Caco-2 (cell line): ENCODE measurements at regions not wholly inside any gene's neighbourhood (a gene's known extent, or its start where the extent isn't known, plus 50 kb on each side); places are given as distances from the start of the nearest gene placed in this dataset.
A peak's percentile ranks its signal among the peaks of the same experiment; 100 is the strongest.

Experiments used
- BruUV-seq: library from RNA; stranded (reverse); fragments of 400-500 nt; replicated peaks from 2 replicates; lab custom pipeline; 2021; lab: Mats Ljungman, UMichigan
- CTCF ChIA-PET: fragments of 300-600 bp; sonication (Branson Sonifier 250); formaldehyde crosslinking; loops from one replicate; lab custom pipeline; 2022; ENCODE audit warnings: antibody characterized with exemption; lab: Charles Lee
- POLR2A ChIA-PET: fragments of 300-600 bp; sonication (Branson Sonifier 250); formaldehyde crosslinking; loops from one replicate; lab custom pipeline; 2022; ENCODE audit warnings: antibody characterized with exemption; lab: Charles Lee
- DNase-seq, 2 experiments: peaks; one replicate each; pipeline versions ENCODE4 v3.0.0 to v3.0.0-alpha.2; 2020 to 2022
- H3K27me3 ChIP-seq: replicated peaks from 2 replicates; pipeline ENCODE4 v1.6.0; 2011; ENCODE audit warnings: low read length; ENCODE audit not compliant: control insufficient read depth, insufficient read depth
- H3K36me3 ChIP-seq: 2 replicates; pipeline ENCODE4 v1.5.1; 2011; ENCODE audit warnings: low read length; ENCODE audit not compliant: control insufficient read depth, insufficient read depth
- H3K4me1 ChIP-seq: fragments of 250-450 bp; sonication (Bioruptor Pico); 2 replicates; pipeline ENCODE4 v1.5.1; 2020; ENCODE audit warnings: mild to moderate bottlenecking
- H3K4me3 ChIP-seq: 2 replicates; pipeline ENCODE4 v1.5.1; 2011; ENCODE audit warnings: low read depth, mild to moderate bottlenecking, control low read depth, low read length
- H3K9me3 ChIP-seq: fragments of 250-450 bp; sonication (Bioruptor Pico); 2 replicates; pipeline ENCODE4 v1.5.1; 2020; ENCODE audit warnings: mild to moderate bottlenecking, moderate library complexity
- H3K27ac Mint-ChIP-seq: one replicate; pipeline ENCODE4 v1.8.0; 2022; ENCODE audit warnings: mixed read lengths; ENCODE audit not compliant: unreplicated experiment
- H3K27me3 Mint-ChIP-seq: one replicate; pipeline ENCODE4 v1.8.0; 2022; ENCODE audit warnings: mixed read lengths; ENCODE audit not compliant: insufficient read depth, unreplicated experiment
- H3K36me3 Mint-ChIP-seq: one replicate; pipeline ENCODE4 v1.8.0; 2022; ENCODE audit warnings: mild to moderate bottlenecking, mixed read lengths; ENCODE audit not compliant: insufficient read depth, unreplicated experiment
- H3K4me1 Mint-ChIP-seq: one replicate; pipeline ENCODE4 v1.8.0; 2022; ENCODE audit warnings: low read depth, mixed read lengths; ENCODE audit not compliant: unreplicated experiment
- H3K4me3 Mint-ChIP-seq: one replicate; pipeline ENCODE4 v1.8.0; 2022; ENCODE audit warnings: mild to moderate bottlenecking, moderate library complexity, mixed read lengths; ENCODE audit not compliant: unreplicated experiment
- H3K9me3 Mint-ChIP-seq: one replicate; pipeline ENCODE4 v1.8.0; 2022; ENCODE audit warnings: mixed read lengths; ENCODE audit not compliant: unreplicated experiment
- CTCF ChIP-seq, 2 experiments: fragments of 200-600 bp in 1 of 2; IDR thresholded peaks; 1 replicate in 1 of 2; 2 replicates in 1 of 2; pipeline versions ENCODE4 v1.5.1 to v1.8.0; 2011 to 2022; ENCODE audit warnings: antibody characterized with exemption in 1 of 2, control low read depth in 1 of 2, inconsistent platforms in 1 of 2, low read depth in 1 of 2, low read length in 1 of 2, mild to moderate bottlenecking in 1 of 2, moderate library complexity in 1 of 2; ENCODE audit not compliant: insufficient read depth in 1 of 2, severe bottlenecking in 1 of 2, unreplicated experiment in 1 of 2
- intact Hi-C: fragments of 100-400 bp; cut with micrococcal nuclease; formaldehyde crosslinking; loops from one replicate; pipeline ENCODE4 v1.10.0; 2022; ENCODE audit not compliant: unreplicated experiment

DNA sequence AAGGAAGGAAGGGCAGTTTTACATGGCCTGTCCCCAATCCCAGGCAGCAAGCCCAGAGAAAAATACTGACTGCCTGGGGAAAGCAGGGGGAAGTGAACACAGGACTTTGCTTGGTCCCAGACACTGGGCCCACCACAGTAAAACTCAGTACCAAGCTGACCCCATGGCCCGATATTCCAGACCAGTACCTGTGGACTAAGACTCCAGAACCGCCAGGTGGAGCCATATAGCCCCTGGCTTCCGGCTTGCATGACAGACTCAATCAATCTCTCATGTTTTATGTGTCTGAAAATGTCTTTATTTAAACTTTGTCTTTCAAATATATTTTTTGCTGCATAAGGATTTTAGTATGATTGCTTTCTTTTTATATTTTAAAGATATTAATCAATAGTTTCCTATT is 767.9 kb upstream of the SLITRK6 start:
- H3K36me3 Mint-ChIP-seq, result no peaks in the 10 kb centered on the region
- ChIA-PET POLR2A (no interaction called here), CTCF (interaction anchor here (1.7 kb wide), 1 partner anchor 707 kb away, joined by 4 read pairs; no protein-coding TSS in a partner anchor)
- Histone ChIP-seq H3K9me3 (no peaks in the 10 kb centered on the region), H3K36me3 (no peaks in the 10 kb centered on the region), H3K4me3 (no peak overlapping the region), H3K27me3 (no peaks in the 10 kb centered on the region), H3K4me1 (no peaks in the 10 kb centered on the region)
- peak in 1 of 2 experiments; percentile 52 for DNase-seq
- H3K27ac Mint-ChIP-seq, result no peak overlapping the region
- intact Hi-C loops, result loop anchor here (1.0 to 2.0 kb wide), 2 partner anchors 158 to 174 kb away; no protein-coding TSS in a partner anchor
- H3K27me3 Mint-ChIP-seq, result no peaks in the 10 kb centered on the region
- peak; percentile 71 to 72 for TF ChIP-seq CTCF (IDR thresholded peaks at IDR 0.05; ENCODE audit: insufficient read depth in 1 of 2, low read depth in 1 of 2, low read length in 1 of 2, severe bottlenecking in 1 of 2, unreplicated experiment in 1 of 2)
- no peak overlapping the region for H3K4me3 Mint-ChIP-seq
- no peaks in the 10 kb centered on the region for H3K4me1 Mint-ChIP-seq
- no TSS peak for BruUV-seq
- no peaks in the 10 kb centered on the region for H3K9me3 Mint-ChIP-seq

DNA sequence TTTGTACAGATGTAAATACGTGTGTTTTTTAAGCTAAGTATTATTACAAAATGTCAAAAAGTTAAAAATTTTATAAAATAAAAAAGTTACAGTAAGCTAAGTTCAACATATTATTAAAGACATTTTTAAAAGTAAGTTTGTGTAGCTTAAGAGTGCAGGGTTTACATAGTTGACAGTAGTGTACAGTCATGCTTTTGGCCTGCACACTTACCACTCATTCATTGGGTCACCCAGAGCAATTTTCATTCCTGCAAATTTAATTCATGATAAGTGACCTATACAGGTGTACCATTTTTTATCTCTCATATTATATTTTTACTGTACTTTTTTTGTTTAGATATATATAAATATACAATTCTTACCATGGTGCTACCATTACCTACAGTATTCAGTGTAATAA is 769.9 kb upstream of the SLITRK6 start:
- H3K4me3 Mint-ChIP-seq, result no peak overlapping the region
- no peaks in the 10 kb centered on the region for H3K9me3 Mint-ChIP-seq
- no TSS peak for BruUV-seq
- intact Hi-C loops, result no loop called here
- no peaks in the 10 kb centered on the region for H3K4me1 ChIP-seq
- H3K9me3 ChIP-seq, result no peaks in the 10 kb centered on the region
- no peak for DNase-seq
- CTCF ChIA-PET, result no interaction called here
- POLR2A ChIA-PET, result no interaction called here
- no peaks in the 10 kb centered on the region for H3K27me3 ChIP-seq
- no peaks in the 10 kb centered on the region for H3K36me3 ChIP-seq
- no peaks in the 10 kb centered on the region for H3K36me3 Mint-ChIP-seq
- no peaks in the 10 kb centered on the region for H3K27me3 Mint-ChIP-seq
- no peak overlapping the region for H3K4me3 ChIP-seq
- no peak for TF ChIP-seq CTCF (IDR thresholded peaks at IDR 0.05; ENCODE audit: insufficient read depth in 1 of 2, low read depth in 1 of 2, low read length in 1 of 2, severe bottlenecking in 1 of 2, unreplicated experiment in 1 of 2)
- no peaks in the 10 kb centered on the region for H3K4me1 Mint-ChIP-seq
- no peak overlapping the region for H3K27ac Mint-ChIP-seq

- no peak overlapping the region for H3K4me3 Mint-ChIP-seq
- POLR2A ChIA-PET, result no interaction called here
Measured at GRCh38 chr13:86569974-86570373, 770.8 kb upstream of the SLITRK6 start.

More at GRCh38 chr13:86569974-86570373, 770.8 kb upstream of the SLITRK6 start:
- Mint-ChIP-seq H3K36me3 (no peaks in the 10 kb centered on the region), H3K9me3 (no peaks in the 10 kb centered on the region), H3K27ac (no peak overlapping the region), H3K4me1 (no peaks in the 10 kb centered on the region), H3K27me3 (no peaks in the 10 kb centered on the region)
- CTCF ChIA-PET, result no interaction called here
- H3K27me3 ChIP-seq, result no peaks in the 10 kb centered on the region
- H3K4me3 ChIP-seq, result no peak overlapping the region
- no peak for DNase-seq
- H3K9me3 ChIP-seq, result no peaks in the 10 kb centered on the region
- no TSS peak for BruUV-seq
- no peaks in the 10 kb centered on the region for H3K4me1 ChIP-seq
- no peak for TF ChIP-seq CTCF (IDR thresholded peaks at IDR 0.05; ENCODE audit: insufficient read depth in 1 of 2, low read depth in 1 of 2, low read length in 1 of 2, severe bottlenecking in 1 of 2, unreplicated experiment in 1 of 2)
- H3K36me3 ChIP-seq, result no peaks in the 10 kb centered on the region
- intact Hi-C loops, result no loop called here
